ENCODE measurements at regions not wholly inside any gene's neighbourhood (a gene's known extent, or its start where the extent isn't known, plus 50 kb on each side); places are given as distances from the start of the nearest gene placed in this dataset.

GRCh38 chr3:74479915-74480314, 134.5 kb downstream of the CNTN3 start (continued):
- TF ChIP-seq RAD21 (IDR thresholded peaks at IDR 0.05; ENCODE audit: insufficient read depth, low read depth, low read length) (no peak), ZBTB40 (IDR thresholded peaks at IDR 0.05; ENCODE audit: borderline replicate concordance) (no peak), SREBF1 (IDR thresholded peaks at IDR 0.05; ENCODE audit: low read length) (no peak), HDAC2 (IDR thresholded peaks at IDR 0.05) (no peak)

DNA sequence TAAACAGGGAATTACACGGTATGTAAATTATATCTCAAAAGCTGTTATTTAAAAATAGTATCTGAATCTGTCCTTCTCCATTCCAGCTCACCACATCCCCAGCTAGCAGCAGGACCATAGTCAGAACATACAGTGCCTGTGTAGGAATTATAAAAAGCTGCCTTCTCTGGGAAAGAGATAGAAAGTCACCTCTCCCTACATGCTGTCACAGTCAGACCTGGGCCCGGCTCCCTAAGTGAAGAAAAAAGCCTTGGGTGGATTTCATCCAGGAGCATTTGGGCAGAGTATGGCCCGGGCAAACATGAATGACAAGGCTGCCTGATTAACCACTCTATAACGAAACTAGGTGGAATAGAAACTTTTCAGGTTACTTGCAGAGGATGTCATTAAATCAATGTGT, 144.1 kb downstream of the CNTN3 start:
- no peaks in the 10 kb centered on the region for H3K4me1 ChIP-seq (ENCODE audit: control insufficient read depth, insufficient read depth, low read length)
- CTCF ChIA-PET = no interaction called here
- RAD21 ChIA-PET (ENCODE audit: unreplicated experiment) = no interaction called here
- H3K9ac ChIP-seq (ENCODE audit: control insufficient read depth, insufficient read depth, low read length) = no peak overlapping the region
- H2AFZ ChIP-seq (ENCODE audit: control insufficient read depth, low read depth, low read length) = no peak overlapping the region
- H3K79me2 ChIP-seq (ENCODE audit: control insufficient read depth, insufficient read depth, low read length) = no peaks in the 10 kb centered on the region
- H3K36me3 ChIP-seq (ENCODE audit: control insufficient read depth in 2 of 2, insufficient read depth in 2 of 2, low read length in 1 of 2) = no peaks in the 10 kb centered on the region
- in situ Hi-C loops (cut with MboI) (no loop called here), intact Hi-C loops (cut with micrococcal nuclease; ENCODE audit: unreplicated experiment) (no loop called here)
- no peaks in the 10 kb centered on the region for H3K27me3 ChIP-seq (replicated peaks in 1 of 2; ENCODE audit: control insufficient read depth in 2 of 2, insufficient read depth in 2 of 2, low read length in 1 of 2)
- no peak overlapping the region for H3K4me3 ChIP-seq
- no peak overlapping the region for H3K27ac ChIP-seq (ENCODE audit: control insufficient read depth, insufficient read depth)
- POLR2A ChIA-PET = no interaction called here
- SMC1A ChIA-PET (ENCODE audit: uncharacterized antibody, unreplicated experiment) = interaction anchor here (1.0 kb wide), 1 partner anchor 197 kb away, joined by 3 read pairs; no protein-coding TSS in a partner anchor
- H3K4me2 ChIP-seq (ENCODE audit: control insufficient read depth, insufficient read depth) = no peak overlapping the region
- H4K20me1 ChIP-seq (ENCODE audit: control insufficient read depth, insufficient read depth) = no peaks in the 10 kb centered on the region
- FAIRE-seq = no peak
- no peak for ATAC-seq
- no peak for DNase-seq (ENCODE audit: low read depth, low spot score)
- H3K9me3 ChIP-seq (replicated peaks; ENCODE audit: control insufficient read depth, insufficient read depth, low read length) = no peaks in the 10 kb centered on the region
- BruUV-seq (replicated peaks) = no TSS peak
- 36% methylated on average over 4 of the region's 4 CpGs for WGBS (ENCODE audit: insufficient coverage, insufficient replicate concordance, low lambda C conversion rate, missing lambda C conversion rate)
- no peak for TF ChIP-seq IRF5 (IDR thresholded peaks at IDR 0.05; ENCODE audit: borderline replicate concordance)
- no peak for TF ChIP-seq MYC (IDR thresholded peaks at IDR 0.05; ENCODE audit: insufficient read depth, insufficient read length, insufficient replicate concordance, low read length, severe bottlenecking)
- no peak for TF ChIP-seq TCF3 (IDR thresholded peaks at IDR 0.05; ENCODE audit: borderline replicate concordance, insufficient read depth, low read depth, low read length)
- TF ChIP-seq ZZZ3 (IDR thresholded peaks at IDR 0.05; ENCODE audit: control insufficient read depth, insufficient read length, low read depth) = no peak
- TF ChIP-seq SREBF1 (IDR thresholded peaks at IDR 0.05; ENCODE audit: low read length) = no peak
- TF ChIP-seq SP1 (IDR thresholded peaks at IDR 0.05; ENCODE audit: low read depth, low read length) = no peak
- no peak for TF ChIP-seq EGR1 (IDR thresholded peaks at IDR 0.05; ENCODE audit: borderline replicate concordance in 1 of 2, low read depth in 2 of 2, low read length in 2 of 2)
- no peak for TF ChIP-seq JUNB (IDR thresholded peaks at IDR 0.05)
- TF ChIP-seq, protein P1, sequence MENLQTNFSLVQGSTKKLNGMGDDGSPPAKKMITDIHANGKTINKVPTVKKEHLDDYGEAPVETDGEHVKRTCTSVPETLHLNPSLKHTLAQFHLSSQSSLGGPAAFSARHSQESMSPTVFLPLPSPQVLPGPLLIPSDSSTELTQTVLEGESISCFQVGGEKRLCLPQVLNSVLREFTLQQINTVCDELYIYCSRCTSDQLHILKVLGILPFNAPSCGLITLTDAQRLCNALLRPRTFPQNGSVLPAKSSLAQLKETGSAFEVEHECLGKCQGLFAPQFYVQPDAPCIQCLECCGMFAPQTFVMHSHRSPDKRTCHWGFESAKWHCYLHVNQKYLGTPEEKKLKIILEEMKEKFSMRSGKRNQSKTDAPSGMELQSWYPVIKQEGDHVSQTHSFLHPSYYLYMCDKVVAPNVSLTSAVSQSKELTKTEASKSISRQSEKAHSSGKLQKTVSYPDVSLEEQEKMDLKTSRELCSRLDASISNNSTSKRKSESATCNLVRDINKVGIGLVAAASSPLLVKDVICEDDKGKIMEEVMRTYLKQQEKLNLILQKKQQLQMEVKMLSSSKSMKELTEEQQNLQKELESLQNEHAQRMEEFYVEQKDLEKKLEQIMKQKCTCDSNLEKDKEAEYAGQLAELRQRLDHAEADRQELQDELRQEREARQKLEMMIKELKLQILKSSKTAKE (IDR thresholded peaks at IDR 0.05; ENCODE audit: low read depth, poor library complexity, severe bottlenecking) = no peak
- TF ChIP-seq SIX5 (IDR thresholded peaks at IDR 0.05; ENCODE audit: low read depth, low read length, severe bottlenecking) = no peak
- TF ChIP-seq, protein P2, sequence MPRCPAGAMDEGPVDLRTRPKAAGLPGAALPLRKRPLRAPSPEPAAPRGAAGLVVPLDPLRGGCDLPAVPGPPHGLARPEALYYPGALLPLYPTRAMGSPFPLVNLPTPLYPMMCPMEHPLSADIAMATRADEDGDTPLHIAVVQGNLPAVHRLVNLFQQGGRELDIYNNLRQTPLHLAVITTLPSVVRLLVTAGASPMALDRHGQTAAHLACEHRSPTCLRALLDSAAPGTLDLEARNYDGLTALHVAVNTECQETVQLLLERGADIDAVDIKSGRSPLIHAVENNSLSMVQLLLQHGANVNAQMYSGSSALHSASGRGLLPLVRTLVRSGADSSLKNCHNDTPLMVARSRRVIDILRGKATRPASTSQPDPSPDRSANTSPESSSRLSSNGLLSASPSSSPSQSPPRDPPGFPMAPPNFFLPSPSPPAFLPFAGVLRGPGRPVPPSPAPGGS (IDR thresholded peaks at IDR 0.05; ENCODE audit: borderline replicate concordance, insufficient read depth, low read depth, low read length, poor library complexity, severe bottlenecking) = no peak

All from GM12878 (cell line).